ENCODE measurements at regions not wholly inside any gene's neighbourhood (a gene's known extent, or its start where the extent isn't known, plus 50 kb on each side); places are given as distances from the start of the nearest gene placed in this dataset.

DNA sequence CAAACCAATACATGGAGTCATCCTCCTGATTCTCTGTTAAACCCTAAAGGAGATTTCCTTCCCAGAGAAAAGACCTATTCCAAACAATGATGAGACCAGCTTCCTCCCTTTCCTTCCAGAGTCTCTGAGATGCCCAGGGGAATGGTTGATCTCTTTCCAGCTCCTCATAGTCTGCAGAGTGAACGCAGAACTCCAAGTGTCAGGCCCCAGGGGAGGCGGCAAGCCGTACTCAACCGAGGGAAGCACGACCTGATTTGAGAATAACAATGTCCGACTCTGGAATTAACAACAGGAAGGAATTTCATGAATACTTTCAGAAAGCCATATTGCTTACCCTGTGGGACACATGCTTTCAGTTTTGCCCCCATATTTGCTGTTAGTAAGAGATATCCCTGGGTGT lies 241.7 kb upstream of the GLI3 start:
- Mint-ChIP-seq H3K9me3 (peaks cover 2% of the 10 kb centered on the region), H3K27ac (no peak overlapping the region)
- DNase-seq, result no peak

DNA sequence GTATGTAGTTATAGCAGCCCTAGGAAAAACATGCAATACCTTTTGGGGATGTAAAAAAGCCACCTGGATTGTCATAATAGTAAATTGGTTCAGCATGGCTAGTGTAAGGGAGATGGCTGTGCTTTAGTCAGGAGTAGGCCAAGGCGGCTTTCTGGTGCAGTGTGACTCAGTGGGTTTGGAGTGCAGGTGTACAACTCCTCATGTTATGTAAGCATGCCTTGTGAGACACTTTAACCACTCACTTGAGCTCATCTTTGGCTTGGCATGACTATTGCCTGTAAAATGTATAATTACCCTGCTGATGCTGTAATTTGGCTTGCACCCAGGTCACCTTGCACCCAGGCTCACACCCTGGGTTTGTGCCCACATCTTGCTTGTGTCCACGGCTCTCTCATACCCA lies 239.2 kb upstream of the GLI3 start:
- no peak for DNase-seq
- TF ChIP-seq, protein P1, sequence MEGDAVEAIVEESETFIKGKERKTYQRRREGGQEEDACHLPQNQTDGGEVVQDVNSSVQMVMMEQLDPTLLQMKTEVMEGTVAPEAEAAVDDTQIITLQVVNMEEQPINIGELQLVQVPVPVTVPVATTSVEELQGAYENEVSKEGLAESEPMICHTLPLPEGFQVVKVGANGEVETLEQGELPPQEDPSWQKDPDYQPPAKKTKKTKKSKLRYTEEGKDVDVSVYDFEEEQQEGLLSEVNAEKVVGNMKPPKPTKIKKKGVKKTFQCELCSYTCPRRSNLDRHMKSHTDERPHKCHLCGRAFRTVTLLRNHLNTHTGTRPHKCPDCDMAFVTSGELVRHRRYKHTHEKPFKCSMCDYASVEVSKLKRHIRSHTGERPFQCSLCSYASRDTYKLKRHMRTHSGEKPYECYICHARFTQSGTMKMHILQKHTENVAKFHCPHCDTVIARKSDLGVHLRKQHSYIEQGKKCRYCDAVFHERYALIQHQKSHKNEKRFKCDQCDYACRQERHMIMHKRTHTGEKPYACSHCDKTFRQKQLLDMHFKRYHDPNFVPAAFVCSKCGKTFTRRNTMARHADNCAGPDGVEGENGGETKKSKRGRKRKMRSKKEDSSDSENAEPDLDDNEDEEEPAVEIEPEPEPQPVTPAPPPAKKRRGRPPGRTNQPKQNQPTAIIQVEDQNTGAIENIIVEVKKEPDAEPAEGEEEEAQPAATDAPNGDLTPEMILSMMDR (IDR thresholded peaks at IDR 0.05), result no peak
- no peak overlapping the region for H3K4me3 Mint-ChIP-seq
- ChIA-PET CTCF (no interaction called here), POLR2A (no interaction called here)
- intact Hi-C loops (cut with micrococcal nuclease), result no loop called here
- H3K27me3 Mint-ChIP-seq, result no peaks in the 10 kb centered on the region
- no peaks in the 10 kb centered on the region for H3K36me3 Mint-ChIP-seq (ENCODE audit: low read depth)
- H3K27ac Mint-ChIP-seq, result no peak overlapping the region
- no peak for ATAC-seq
- H3K9me3 Mint-ChIP-seq, result peaks cover 5% of the 10 kb centered on the region
- peaks cover 5% of the 10 kb centered on the region for H3K4me1 Mint-ChIP-seq (ENCODE audit: low read depth)

More for the DNA sequence above, 241.7 kb upstream of the GLI3 start:
- no peaks in the 10 kb centered on the region for H3K36me3 Mint-ChIP-seq (ENCODE audit: low read depth)
- ChIA-PET POLR2A (no interaction called here), CTCF (no interaction called here)
- peaks cover 6% of the 10 kb centered on the region for H3K27me3 Mint-ChIP-seq
- ATAC-seq, result no peak
- TF ChIP-seq, protein P1 (IDR thresholded peaks at IDR 0.05), result no peak
- no peaks in the 10 kb centered on the region for H3K4me1 Mint-ChIP-seq (ENCODE audit: low read depth)
- H3K4me3 Mint-ChIP-seq, result no peak overlapping the region
- intact Hi-C loops (cut with micrococcal nuclease), result no loop called here

GRCh38 chr7:42475082-42475481 lies 238.1 kb upstream of the GLI3 start:
- peaks cover 5% of the 10 kb centered on the region for H3K9me3 Mint-ChIP-seq

DNA sequence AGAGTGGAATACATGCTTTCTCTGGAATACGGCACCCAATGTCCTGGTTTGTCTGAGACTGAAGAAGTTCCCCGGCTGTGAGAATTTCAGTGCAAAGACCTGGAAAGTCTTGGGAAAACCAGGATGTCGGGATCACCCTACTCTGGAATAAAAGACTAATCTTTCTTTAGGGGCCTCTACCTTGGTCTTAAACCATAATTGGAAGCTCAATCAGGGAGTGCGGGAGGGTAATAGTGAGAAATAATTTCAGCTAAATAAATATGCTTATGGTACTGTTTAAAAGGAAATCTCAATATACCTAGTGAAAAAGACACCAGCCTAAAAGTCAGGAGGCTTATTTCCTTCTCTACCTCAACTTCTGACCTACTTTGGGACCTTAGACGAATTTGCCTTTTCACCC lies 236.1 kb upstream of the GLI3 start:
- Mint-ChIP-seq H3K27me3 (no peaks in the 10 kb centered on the region), H3K4me1 (ENCODE audit: low read depth) (peaks cover 5% of the 10 kb centered on the region), H3K36me3 (ENCODE audit: low read depth) (no peaks in the 10 kb centered on the region), H3K27ac (no peak overlapping the region), H3K9me3 (peaks cover 5% of the 10 kb centered on the region), H3K4me3 (no peak overlapping the region)
- TF ChIP-seq, protein P1 (IDR thresholded peaks at IDR 0.05), result no peak
- ATAC-seq (no peak), DNase-seq (no peak)
- intact Hi-C loops (cut with micrococcal nuclease), result no loop called here
- POLR2A ChIA-PET, result no interaction called here
- CTCF ChIA-PET, result interaction anchor here (1.1 kb wide), 1 partner anchor 14 kb away, joined by 3 read pairs; no protein-coding TSS in a partner anchor

More at GRCh38 chr7:42475082-42475481, 238.1 kb upstream of the GLI3 start:
- TF ChIP-seq, protein P1 (IDR thresholded peaks at IDR 0.05), result no peak
- ChIA-PET CTCF (no interaction called here), POLR2A (interaction anchor here (0.5 kb wide), 1 partner anchor 9 kb away, joined by 3 read pairs; no protein-coding TSS in a partner anchor)
- no peak for DNase-seq
- no peak overlapping the region for H3K4me3 Mint-ChIP-seq
- no peaks in the 10 kb centered on the region for H3K36me3 Mint-ChIP-seq (ENCODE audit: low read depth)
- H3K4me1 Mint-ChIP-seq (ENCODE audit: low read depth), result peaks cover 5% of the 10 kb centered on the region
- no peak for ATAC-seq
- H3K27ac Mint-ChIP-seq, result no peak overlapping the region
- no peaks in the 10 kb centered on the region for H3K27me3 Mint-ChIP-seq
- intact Hi-C loops (cut with micrococcal nuclease), result no loop called here

- ChIA-PET CTCF (no interaction called here), POLR2A (no interaction called here)
- DNase-seq, result peak; percentile 10
- TF ChIP-seq, protein P1 (IDR thresholded peaks at IDR 0.05), result no peak
- Mint-ChIP-seq H3K27ac (no peak overlapping the region), H3K9me3 (peaks cover 5% of the 10 kb centered on the region), H3K4me3 (no peak overlapping the region), H3K36me3 (ENCODE audit: low read depth) (no peaks in the 10 kb centered on the region), H3K27me3 (no peaks in the 10 kb centered on the region), H3K4me1 (ENCODE audit: low read depth) (peaks cover 5% of the 10 kb centered on the region)
- intact Hi-C loops (cut with micrococcal nuclease), result no loop called here
- peak; percentile 68 for ATAC-seq
These were observed 234.7 kb upstream of the GLI3 start for GRCh38 chr7:42471573-42472174.

Data from activated CD8-positive, alpha-beta T cell treated with anti-CD3 and anti-CD28 coated beads for 36 hours (primary cell).